K562 (cell line): ENCODE measurements at regions not wholly inside any gene's neighbourhood (a gene's known extent, or its start where the extent isn't known, plus 50 kb on each side); places are given as distances from the start of the nearest gene placed in this dataset.

Source experiments
- AFF4 ChIP-seq: sonication (generic); formaldehyde crosslinking; IDR thresholded peaks from 2 replicates; pipeline ENCODE4 v1.8.0; 2023; ENCODE audit warnings: mild to moderate bottlenecking, missing genetic modification reagents
- NONO ChIP-seq, 2 experiments: fragments of 200-400 bp in 1 of 2; fragments of 450-650 bp in 1 of 2; formaldehyde crosslinking in 1 of 2; IDR thresholded peaks; 2 replicates each; pipeline ENCODE4 v1.6.1; 2017; ENCODE audit warnings: low read depth in 2 of 2, mild to moderate bottlenecking in 2 of 2, moderate library complexity in 2 of 2, low read length in 1 of 2
- SFPQ ChIP-seq: fragments of 200-400 bp; formaldehyde crosslinking; IDR thresholded peaks from 2 replicates; pipeline ENCODE4 v1.6.1; 2017; ENCODE audit warnings: mild to moderate bottlenecking, low read depth, low read length, moderate library complexity
- TCF3 ChIP-seq: sonication (generic); formaldehyde crosslinking; IDR thresholded peaks from 2 replicates; pipeline ENCODE4 v1.4.0; 2020; ENCODE audit warnings: mild to moderate bottlenecking, missing genetic modification reagents
- ZFPM2 ChIP-seq: fragments of 250-450 bp; sonication (Bioruptor Pico); IDR thresholded peaks from 2 replicates; pipeline ENCODE4 v1.5.1; 2022; ENCODE audit warnings: mild to moderate bottlenecking
- TF ChIP-seq, protein P1 (sequence below): sonication (generic); formaldehyde crosslinking; IDR thresholded peaks from 2 replicates; pipeline ENCODE4 v1.8.0; 2022; ENCODE audit warnings: mild to moderate bottlenecking, missing genetic modification reagents, borderline replicate concordance

DNA sequence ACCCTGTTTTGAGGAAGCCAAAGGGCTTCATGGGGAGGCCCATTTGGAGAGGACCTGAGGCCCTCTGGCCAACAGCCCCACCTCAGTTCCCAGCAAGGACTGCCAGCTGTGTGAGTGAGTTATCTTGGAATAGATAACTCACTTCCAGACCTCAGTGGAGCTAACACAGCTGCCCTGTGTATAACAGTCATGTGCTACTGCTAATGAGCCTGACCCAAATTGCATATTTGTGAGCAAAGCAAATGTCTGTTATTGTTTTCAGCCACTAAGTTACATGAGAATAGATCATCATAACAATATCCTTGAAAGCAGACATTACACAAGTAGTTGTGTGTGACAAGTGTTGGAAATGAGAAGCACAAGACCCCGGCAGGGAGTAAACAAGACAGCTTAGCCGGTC lies 355.8 kb downstream of the MCTP2 start (continued):
- TF ChIP-seq AFF4 (CRISPR knock-in tag) (no peak), SFPQ (no peak), NONO (IDR thresholded peaks at IDR 0.05; ENCODE audit: low read depth in 2 of 2, low read length in 1 of 2) (no peak), TCF3 (no peak), ZFPM2 (CRISPR knock-in tag) (no peak)
- TF ChIP-seq, protein P1, sequence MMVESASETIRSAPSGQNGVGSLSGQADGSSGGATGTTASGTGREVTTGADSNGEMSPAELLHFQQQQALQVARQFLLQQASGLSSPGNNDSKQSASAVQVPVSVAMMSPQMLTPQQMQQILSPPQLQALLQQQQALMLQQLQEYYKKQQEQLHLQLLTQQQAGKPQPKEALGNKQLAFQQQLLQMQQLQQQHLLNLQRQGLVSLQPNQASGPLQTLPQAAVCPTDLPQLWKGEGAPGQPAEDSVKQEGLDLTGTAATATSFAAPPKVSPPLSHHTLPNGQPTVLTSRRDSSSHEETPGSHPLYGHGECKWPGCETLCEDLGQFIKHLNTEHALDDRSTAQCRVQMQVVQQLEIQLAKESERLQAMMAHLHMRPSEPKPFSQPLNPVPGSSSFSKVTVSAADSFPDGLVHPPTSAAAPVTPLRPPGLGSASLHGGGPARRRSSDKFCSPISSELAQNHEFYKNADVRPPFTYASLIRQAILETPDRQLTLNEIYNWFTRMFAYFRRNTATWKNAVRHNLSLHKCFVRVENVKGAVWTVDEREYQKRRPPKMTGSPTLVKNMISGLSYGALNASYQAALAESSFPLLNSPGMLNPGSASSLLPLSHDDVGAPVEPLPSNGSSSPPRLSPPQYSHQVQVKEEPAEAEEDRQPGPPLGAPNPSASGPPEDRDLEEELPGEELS (CRISPR knock-in tag), result no peak
